Posterior vena cava (tissue), 2 donors: ENCODE measurements at regions not wholly inside any gene's neighbourhood (a gene's known extent, or its start where the extent isn't known, plus 50 kb on each side); places are given as distances from the start of the nearest gene placed in this dataset.

ENCODE experiments used
- DNase-seq: peaks from one replicate; pipeline ENCODE4 v3.0.0-alpha.2; 2020; ENCODE audit warnings: low spot score
- intact Hi-C, 2 donors: fragments of 100-400 bp; cut with DNase I; formaldehyde crosslinking; loops; one replicate each; pipeline versions ENCODE4 v1.14.1 to v1.14.2; 2022 to 2023
- donor health status: DM: yes; HTN: yes; CAD: no.
- donor health status: DM: yes; HTN: yes; CAD: no.

- intact Hi-C loops: no loop called here
These were observed 597.3 kb downstream of the PRELID2 start for GRCh38 chr5:145237843-145238242.

DNA sequence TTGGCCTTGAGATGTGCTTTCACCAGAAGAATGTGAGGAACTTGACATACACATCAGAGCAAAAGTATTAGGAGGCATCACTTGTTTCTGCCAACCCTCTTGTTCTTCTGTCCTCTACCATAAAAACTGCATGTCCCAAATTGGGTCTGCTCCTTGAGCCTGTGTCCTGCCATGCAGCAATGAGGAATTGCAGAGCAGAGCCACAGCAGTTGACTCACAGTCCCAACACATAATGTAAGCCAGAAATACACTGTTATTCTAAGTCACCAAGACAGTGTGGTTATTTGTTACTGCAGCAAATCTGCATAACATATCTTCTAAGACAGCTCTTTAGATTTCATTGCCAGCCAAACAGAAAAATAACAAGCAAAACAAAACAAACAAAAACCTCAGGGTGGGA is 598.2 kb downstream of the PRELID2 start:
- no peak for DNase-seq
- intact Hi-C loops: no loop called here

More at GRCh38 chr5:145237843-145238242, 597.3 kb downstream of the PRELID2 start:
- no peak for DNase-seq

DNA sequence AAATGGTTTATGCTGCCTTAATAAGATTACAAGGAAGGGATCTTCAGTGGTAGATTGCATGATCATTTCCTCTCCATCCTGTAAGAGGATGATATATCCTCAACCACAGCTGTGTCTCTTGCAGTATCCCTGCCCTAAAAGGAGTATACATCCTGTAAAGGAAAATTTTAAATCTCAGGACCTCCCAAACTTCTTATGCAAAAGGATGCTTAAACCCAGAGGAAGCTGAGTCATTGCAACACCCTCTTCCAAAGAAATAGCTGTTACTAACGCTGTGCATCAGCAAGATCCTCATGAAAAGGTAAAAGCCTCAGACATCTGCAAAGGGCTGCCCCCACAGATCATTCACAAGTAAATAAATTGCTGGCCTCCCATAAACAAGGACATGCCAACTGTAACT is 599.0 kb downstream of the PRELID2 start:
- no peak for DNase-seq
- intact Hi-C loops: no loop called here

GRCh38 chr5:145233461-145233860 is 601.7 kb downstream of the PRELID2 start:
- DNase-seq: no peak
- intact Hi-C loops: loop anchor here in 1 of 2 donors (5.0 kb wide), 1 partner anchor 764 kb away; no protein-coding TSS in a partner anchor

GRCh38 chr5:145230781-145231180 is 604.4 kb downstream of the PRELID2 start:
- intact Hi-C loops: loop anchor here in 1 of 2 donors (5.0 kb wide), 1 partner anchor 767 kb away; no protein-coding TSS in a partner anchor
- no peak for DNase-seq

DNA sequence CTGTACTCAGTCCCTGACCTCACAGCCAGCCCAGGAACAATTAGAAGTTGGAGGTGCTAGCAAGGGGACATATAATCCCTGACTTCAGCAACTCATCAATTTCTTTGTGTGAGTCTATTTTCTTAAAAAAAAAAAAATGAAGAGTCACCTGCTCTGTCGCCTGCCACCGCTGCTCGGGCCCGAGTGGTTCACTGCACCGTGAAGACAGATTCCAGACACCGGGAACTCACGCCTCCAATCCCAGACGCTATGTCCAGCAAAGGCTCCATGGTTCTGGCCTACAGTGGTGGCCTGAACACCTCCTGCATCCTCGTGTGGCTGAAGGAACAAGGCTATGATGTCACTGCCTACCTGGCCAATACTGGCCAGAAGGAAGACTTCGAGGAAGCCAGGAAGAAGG is 606.6 kb downstream of the PRELID2 start:
- DNase-seq: no peak
- intact Hi-C loops: no loop called here

DNA sequence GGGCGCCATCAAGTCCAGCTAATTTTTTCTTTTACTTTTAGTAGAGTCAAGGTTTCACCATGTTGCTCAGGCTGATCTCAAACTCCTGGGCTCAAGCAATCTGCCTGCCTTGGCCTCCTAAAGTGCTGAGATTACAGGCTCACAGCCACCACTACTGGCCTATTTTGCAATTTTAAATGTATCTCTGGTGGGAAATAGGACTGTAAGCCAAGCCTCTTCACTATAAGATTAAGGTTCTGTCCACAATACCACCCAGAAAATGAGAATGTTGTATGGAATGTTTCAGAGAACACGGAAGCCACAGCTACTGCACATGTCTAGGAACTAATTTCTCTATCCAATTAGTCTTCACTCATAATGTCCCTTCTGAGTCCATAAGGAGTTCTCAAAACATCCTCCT is 607.3 kb downstream of the PRELID2 start:
- intact Hi-C loops: no loop called here
- DNase-seq: no peak

GRCh38 chr5:145226726-145227125 is 608.4 kb downstream of the PRELID2 start:
- intact Hi-C loops: no loop called here
- no peak for DNase-seq

GRCh38 chr5:145225529-145225928 is 609.6 kb downstream of the PRELID2 start:
- no peak for DNase-seq
- intact Hi-C loops: no loop called here

DNA sequence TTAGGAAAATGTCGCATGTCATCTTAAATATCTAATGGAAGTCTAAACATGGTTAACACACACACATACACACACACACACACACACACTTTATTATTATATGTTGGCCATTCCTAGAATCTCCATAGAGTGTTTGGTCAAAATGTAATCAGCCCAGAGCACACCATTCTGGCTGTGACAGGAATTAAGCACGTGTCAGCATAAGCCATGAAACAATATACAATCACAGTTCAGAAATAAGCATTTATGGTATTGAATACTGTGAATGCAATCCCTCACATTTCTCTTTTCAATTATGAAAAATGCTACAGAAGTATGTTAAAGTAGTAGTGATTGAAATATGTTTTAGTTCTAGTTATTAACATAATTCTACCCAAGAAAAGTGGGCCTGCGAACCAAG is 611.6 kb downstream of the PRELID2 start:
- no peak for DNase-seq
- intact Hi-C loops: no loop called here

- no peak for DNase-seq
- intact Hi-C loops: no loop called here
These were observed 612.5 kb downstream of the PRELID2 start for GRCh38 chr5:145222622-145223021.

- intact Hi-C loops: no loop called here
- no peak for DNase-seq
These were observed 613.7 kb downstream of the PRELID2 start for GRCh38 chr5:145221416-145221815.

DNA sequence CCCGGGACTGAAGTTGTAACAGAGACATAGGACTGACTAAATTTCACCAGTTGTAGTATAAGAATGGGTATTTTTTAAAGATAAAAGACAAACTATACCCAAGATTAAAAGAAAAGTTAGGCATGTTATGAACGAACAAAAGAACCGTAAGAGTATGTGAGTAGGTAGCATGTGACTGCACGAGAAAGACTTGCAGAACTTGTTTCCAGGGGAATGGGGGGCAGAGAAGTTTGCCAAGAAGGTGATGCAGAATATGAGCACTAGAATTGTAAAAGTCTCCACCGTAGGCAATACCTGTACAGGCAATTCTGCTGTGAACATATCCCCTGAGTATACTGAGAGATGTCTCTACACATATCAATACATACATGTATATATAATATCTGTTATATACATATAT is 614.7 kb downstream of the PRELID2 start:
- intact Hi-C loops: no loop called here
- no peak for DNase-seq

GRCh38 chr5:145218982-145219381 is 616.2 kb downstream of the PRELID2 start:
- intact Hi-C loops: no loop called here
- no peak for DNase-seq

- no peak for DNase-seq
- intact Hi-C loops: no loop called here
These were observed 617.1 kb downstream of the PRELID2 start for GRCh38 chr5:145218019-145218418.

GRCh38 chr5:145210020-145210419 is 625.1 kb downstream of the PRELID2 start:
- DNase-seq: no peak
- intact Hi-C loops: no loop called here

GRCh38 chr5:145205546-145205945 is 629.6 kb downstream of the PRELID2 start:
- intact Hi-C loops: no loop called here
- no peak for DNase-seq

DNA sequence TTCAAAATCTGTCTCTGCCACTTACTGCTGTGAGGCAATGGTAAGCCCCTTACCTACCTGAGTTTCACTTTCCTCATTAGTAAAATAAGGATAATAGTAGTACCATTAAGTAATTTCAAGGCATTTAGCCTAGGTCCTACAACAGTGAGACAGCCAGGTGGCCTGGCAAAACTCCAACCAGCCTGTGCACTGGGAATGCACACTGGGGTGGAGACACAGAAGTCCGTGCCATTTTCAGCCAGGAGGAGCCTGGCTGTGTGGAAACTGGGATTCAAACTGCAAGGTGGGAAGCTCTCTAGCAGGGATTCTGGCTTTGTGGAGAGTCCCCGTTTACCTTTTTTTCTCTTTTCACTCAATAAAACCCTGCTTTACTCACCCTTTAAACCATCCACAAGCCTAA is 630.4 kb downstream of the PRELID2 start:
- intact Hi-C loops: no loop called here

DNA sequence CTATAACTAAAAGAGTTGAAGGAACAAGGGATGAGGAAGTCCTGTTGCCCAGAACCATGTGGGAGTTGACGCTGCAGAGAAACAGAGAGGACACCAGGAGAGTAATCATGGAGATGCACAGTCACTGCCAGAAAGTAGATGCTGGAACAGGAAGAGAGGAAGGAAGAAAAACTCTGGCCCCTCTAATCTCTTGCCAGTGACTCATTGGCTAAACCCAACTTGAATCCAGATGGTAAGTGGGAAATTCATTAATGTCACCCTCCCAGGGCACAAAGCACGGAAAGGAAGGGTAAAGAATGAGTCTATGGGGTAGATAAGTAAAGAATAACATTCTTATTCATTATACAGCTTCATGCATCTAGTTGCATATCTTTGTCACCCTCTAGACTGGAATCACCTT is 631.9 kb downstream of the PRELID2 start:
- DNase-seq: no peak
- intact Hi-C loops: no loop called here

More for the DNA sequence above, 630.4 kb downstream of the PRELID2 start:
- no peak for DNase-seq

DNA sequence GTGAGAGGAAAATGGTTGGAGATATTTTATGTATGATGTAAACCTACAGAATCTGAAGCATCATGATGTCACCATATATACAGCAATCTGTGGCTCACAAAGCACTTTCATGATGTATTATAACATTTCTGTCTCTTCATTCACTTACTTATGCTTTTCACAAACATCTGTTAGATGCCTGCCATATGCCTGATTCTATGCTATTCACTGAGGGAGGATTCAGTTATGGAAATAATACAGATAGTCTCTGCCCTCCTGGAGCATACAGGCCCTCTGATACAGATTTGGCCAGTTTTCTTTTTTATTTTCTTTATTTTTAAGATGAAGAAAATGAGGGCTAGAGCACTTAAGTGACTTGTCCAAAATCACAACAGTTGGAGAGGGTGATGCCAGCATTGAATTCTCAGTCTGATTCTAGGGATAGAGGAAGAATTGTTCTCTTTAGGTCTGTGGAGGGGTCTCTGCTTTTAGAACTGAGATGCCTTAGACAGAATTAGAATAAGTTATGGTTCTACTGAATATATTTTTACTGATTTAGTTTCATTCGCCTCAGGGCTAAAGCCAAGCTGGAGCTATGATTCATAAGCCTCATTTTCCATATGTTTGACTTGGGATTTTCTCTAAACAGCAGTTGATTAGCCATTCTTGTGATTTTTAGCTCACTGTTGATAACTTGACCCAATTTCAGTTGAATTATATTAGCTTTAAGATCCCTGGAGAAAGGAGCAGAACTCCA is 636.4 kb downstream of the PRELID2 start:
- no peak for DNase-seq
- intact Hi-C loops: no loop called here

DNA sequence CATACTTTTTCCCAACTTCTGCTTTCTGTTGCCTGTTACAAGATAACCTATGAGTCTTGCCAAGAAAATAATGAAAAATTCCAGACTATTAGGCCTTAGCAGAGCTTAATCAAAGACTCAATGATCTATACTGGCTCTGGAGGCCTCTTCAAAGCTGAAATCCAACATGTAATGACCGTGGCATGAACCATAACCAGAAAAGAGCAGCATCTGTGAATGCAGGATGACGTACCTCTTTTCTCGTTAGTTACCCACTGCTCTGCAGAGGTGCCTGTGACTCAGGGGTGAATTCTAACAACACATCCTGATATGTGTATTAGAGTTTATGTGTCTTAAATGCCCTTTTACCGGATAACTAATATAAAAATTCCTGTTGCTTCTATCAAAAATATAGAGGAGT is 645.4 kb downstream of the PRELID2 start:
- intact Hi-C loops: no loop called here
- DNase-seq: no peak

DNA sequence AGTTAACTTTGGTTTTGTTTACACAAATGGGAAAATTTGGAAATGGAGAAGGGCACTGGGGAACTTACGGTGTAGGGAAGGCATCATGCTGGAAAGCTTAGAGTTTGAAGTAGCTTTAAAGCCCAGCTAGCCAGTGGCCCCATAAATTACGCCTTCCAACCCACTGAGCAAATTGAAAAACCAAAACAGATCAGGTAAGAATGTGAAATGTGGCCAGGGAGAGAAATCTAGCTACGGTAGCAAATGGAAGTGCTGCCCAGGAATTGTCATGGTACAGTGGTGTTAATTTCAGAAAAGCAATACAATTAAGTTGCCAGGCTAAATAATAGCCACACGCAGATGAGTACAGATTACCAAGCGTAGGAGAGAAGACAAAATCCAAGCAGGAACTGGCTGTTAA is 654.8 kb downstream of the PRELID2 start:
- intact Hi-C loops: no loop called here
- no peak for DNase-seq
